ENCODE measurements at regions not wholly inside any gene's neighbourhood (a gene's known extent, or its start where the extent isn't known, plus 50 kb on each side); places are given as distances from the start of the nearest gene placed in this dataset.

DNA sequence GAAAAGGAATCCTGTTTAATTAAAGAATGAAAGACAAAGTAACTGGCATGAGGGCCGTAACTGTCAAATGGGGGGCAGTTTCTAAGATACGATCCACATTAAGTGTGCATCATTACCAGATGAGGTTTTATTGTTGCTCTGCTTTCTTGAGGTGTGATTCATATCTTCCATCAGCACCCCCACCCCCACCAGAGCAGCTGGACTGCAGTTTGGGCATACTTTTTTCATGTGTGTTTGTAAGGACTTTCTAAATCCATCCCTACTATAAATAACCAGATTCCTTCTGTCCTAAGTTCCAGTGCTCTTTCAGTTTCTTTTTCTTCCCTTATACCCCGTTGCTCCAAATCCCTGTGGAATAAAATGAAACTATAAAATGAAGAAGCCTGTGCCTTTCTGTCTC lies 142.1 kb downstream of the CDCA7 start:
- H3K36me3 ChIP-seq (ENCODE audit: control insufficient read depth, insufficient read depth, low read length): no peaks in the 10 kb centered on the region
- no peaks in the 10 kb centered on the region for H3K27me3 ChIP-seq (replicated peaks; ENCODE audit: control insufficient read depth, insufficient read depth, low read length)
- H3K4me3 ChIP-seq (replicated peaks; ENCODE audit: low read depth, low read length): no peak overlapping the region
- DNase-seq (ENCODE audit: extremely low read depth, insufficient read length): no peak
- no peak for TF ChIP-seq CTCF (IDR thresholded peaks at IDR 0.05; ENCODE audit: insufficient read depth, low read length, poor library complexity, severe bottlenecking)

DNA sequence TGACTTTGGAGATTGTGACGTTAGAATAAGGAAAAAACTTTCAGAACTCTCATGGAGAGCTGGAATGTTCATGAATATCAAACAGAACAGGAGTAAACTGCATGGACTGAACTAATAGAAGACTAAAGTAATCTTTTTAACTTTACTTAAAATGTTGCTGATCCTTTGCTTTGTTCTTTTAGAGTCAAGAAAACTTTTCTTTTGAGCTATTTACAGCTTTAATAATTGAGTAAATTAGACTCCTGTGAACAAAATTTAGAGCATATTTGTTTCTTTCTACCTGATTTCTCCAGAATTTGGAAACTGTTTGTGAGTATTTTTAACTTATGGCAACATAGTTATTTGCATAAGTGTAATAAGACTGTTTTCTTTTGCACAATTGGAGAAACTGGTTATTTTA lies 146.3 kb downstream of the CDCA7 start:
- H3K36me3 ChIP-seq (ENCODE audit: control insufficient read depth, insufficient read depth, low read length): no peaks in the 10 kb centered on the region
- no peaks in the 10 kb centered on the region for H3K27me3 ChIP-seq (replicated peaks; ENCODE audit: control insufficient read depth, insufficient read depth, low read length)
- H3K4me3 ChIP-seq (replicated peaks; ENCODE audit: low read depth, low read length): no peak overlapping the region
- TF ChIP-seq CTCF (IDR thresholded peaks at IDR 0.05; ENCODE audit: insufficient read depth, low read length, poor library complexity, severe bottlenecking): no peak
- DNase-seq (ENCODE audit: extremely low read depth, insufficient read length): no peak

- Histone ChIP-seq H3K4me3 (replicated peaks; ENCODE audit: low read depth, low read length) (no peak overlapping the region), H3K36me3 (ENCODE audit: control insufficient read depth, insufficient read depth, low read length) (no peaks in the 10 kb centered on the region), H3K27me3 (replicated peaks; ENCODE audit: control insufficient read depth, insufficient read depth, low read length) (no peaks in the 10 kb centered on the region)
- DNase-seq (ENCODE audit: extremely low read depth, insufficient read length): no peak
- TF ChIP-seq CTCF (IDR thresholded peaks at IDR 0.05; ENCODE audit: insufficient read depth, low read length, poor library complexity, severe bottlenecking): no peak
Measured at GRCh38 chr2:173502296-173502695, 147.6 kb downstream of the CDCA7 start.

DNA sequence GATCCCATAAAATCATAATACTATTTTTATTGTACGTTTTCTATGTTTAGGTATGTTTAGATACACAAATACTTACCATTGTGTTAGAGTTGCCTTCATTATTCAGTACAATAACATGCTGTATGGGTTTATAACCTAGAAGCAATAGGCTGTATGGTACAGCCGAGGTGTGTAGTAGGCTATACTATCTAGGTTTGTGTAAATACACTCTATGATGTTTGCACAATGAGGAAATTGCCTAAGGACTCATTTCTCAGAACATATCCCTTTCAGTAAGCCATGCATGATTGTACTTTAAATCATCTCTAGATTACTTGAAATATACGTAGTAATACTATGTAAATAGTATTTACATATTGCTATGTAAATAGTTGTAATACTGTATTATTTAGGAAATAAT lies 156.7 kb downstream of the CDCA7 start:
- Histone ChIP-seq H3K27me3 (replicated peaks; ENCODE audit: control insufficient read depth, insufficient read depth, low read length) (no peaks in the 10 kb centered on the region), H3K4me3 (replicated peaks; ENCODE audit: low read depth, low read length) (no peak overlapping the region), H3K36me3 (ENCODE audit: control insufficient read depth, insufficient read depth, low read length) (no peaks in the 10 kb centered on the region)
- TF ChIP-seq CTCF (IDR thresholded peaks at IDR 0.05; ENCODE audit: insufficient read depth, low read length, poor library complexity, severe bottlenecking): no peak
- DNase-seq (ENCODE audit: extremely low read depth, insufficient read length): no peak

DNA sequence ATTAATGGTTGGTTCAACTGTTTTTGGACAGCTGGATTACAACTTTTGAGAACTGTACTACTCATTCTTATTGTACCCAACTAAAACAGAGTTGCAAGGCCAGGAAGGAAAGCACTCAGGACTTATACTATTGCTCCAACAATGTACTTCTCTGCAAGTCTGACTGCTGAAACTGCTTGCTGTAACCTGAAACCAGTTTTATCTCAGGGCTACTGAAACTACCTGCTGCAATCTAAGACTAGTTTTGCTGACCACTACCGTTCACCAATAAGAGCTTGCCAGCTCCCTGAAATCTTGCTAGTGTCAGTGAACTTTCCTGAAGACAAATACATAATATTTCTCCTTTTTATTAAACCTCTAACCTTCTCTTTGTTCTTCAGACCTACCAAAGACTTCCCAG lies 157.3 kb downstream of the CDCA7 start:
- Histone ChIP-seq H3K27me3 (replicated peaks; ENCODE audit: control insufficient read depth, insufficient read depth, low read length) (no peaks in the 10 kb centered on the region), H3K4me3 (replicated peaks; ENCODE audit: low read depth, low read length) (no peak overlapping the region), H3K36me3 (ENCODE audit: control insufficient read depth, insufficient read depth, low read length) (no peaks in the 10 kb centered on the region)
- no peak for DNase-seq (ENCODE audit: extremely low read depth, insufficient read length)
- TF ChIP-seq CTCF (IDR thresholded peaks at IDR 0.05; ENCODE audit: insufficient read depth, low read length, poor library complexity, severe bottlenecking): no peak

- Histone ChIP-seq H3K4me3 (replicated peaks; ENCODE audit: low read depth, low read length) (no peak overlapping the region), H3K27me3 (replicated peaks; ENCODE audit: control insufficient read depth, insufficient read depth, low read length) (no peaks in the 10 kb centered on the region), H3K36me3 (ENCODE audit: control insufficient read depth, insufficient read depth, low read length) (no peaks in the 10 kb centered on the region)
- no peak for TF ChIP-seq CTCF (IDR thresholded peaks at IDR 0.05; ENCODE audit: insufficient read depth, low read length, poor library complexity, severe bottlenecking)
- DNase-seq (ENCODE audit: extremely low read depth, insufficient read length): no peak
Measured at GRCh38 chr2:173513107-173513727, 158.5 kb downstream of the CDCA7 start.

Data from GM06990 (cell line).